ENCODE measurements at regions not wholly inside any gene's neighbourhood (a gene's known extent, or its start where the extent isn't known, plus 50 kb on each side); places are given as distances from the start of the nearest gene placed in this dataset.

GRCh38 chr15:27645672-27646071, 453.4 kb downstream of the OCA2 start:
- Histone ChIP-seq H3K4me3 (ENCODE audit: low read depth, low read length) (no peak overlapping the region), H3K9me3 (ENCODE audit: control insufficient read depth, insufficient read depth, low read length) (no peaks in the 10 kb centered on the region), H3K27ac (ENCODE audit: low read depth, low read length) (no peak overlapping the region), H3K27me3 (ENCODE audit: control insufficient read depth, insufficient read depth, low read length) (no peaks in the 10 kb centered on the region)
- ChIA-PET POLR2A (no interaction called here), CTCF (no interaction called here)
- DNase-seq (ENCODE audit: low read depth, low spot score): no peak
- TF ChIP-seq, protein P1, sequence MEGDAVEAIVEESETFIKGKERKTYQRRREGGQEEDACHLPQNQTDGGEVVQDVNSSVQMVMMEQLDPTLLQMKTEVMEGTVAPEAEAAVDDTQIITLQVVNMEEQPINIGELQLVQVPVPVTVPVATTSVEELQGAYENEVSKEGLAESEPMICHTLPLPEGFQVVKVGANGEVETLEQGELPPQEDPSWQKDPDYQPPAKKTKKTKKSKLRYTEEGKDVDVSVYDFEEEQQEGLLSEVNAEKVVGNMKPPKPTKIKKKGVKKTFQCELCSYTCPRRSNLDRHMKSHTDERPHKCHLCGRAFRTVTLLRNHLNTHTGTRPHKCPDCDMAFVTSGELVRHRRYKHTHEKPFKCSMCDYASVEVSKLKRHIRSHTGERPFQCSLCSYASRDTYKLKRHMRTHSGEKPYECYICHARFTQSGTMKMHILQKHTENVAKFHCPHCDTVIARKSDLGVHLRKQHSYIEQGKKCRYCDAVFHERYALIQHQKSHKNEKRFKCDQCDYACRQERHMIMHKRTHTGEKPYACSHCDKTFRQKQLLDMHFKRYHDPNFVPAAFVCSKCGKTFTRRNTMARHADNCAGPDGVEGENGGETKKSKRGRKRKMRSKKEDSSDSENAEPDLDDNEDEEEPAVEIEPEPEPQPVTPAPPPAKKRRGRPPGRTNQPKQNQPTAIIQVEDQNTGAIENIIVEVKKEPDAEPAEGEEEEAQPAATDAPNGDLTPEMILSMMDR (IDR thresholded peaks at IDR 0.05; ENCODE audit: low read depth, low read length): no peak

- H3K27ac ChIP-seq (ENCODE audit: low read depth, low read length): no peak overlapping the region
- DNase-seq (ENCODE audit: low read depth, low spot score): no peak
- TF ChIP-seq, protein P1 (IDR thresholded peaks at IDR 0.05; ENCODE audit: low read depth, low read length): no peak
- H3K27me3 ChIP-seq (ENCODE audit: control insufficient read depth, insufficient read depth, low read length): no peaks in the 10 kb centered on the region
- ChIA-PET POLR2A (no interaction called here), CTCF (no interaction called here)
- no peak overlapping the region for H3K4me3 ChIP-seq (ENCODE audit: low read depth, low read length)
- peaks cover 15% of the 10 kb centered on the region for H3K9me3 ChIP-seq (ENCODE audit: control insufficient read depth, insufficient read depth, low read length)
Observed at GRCh38 chr15:27642981-27643380, 456.1 kb downstream of the OCA2 start.

DNA sequence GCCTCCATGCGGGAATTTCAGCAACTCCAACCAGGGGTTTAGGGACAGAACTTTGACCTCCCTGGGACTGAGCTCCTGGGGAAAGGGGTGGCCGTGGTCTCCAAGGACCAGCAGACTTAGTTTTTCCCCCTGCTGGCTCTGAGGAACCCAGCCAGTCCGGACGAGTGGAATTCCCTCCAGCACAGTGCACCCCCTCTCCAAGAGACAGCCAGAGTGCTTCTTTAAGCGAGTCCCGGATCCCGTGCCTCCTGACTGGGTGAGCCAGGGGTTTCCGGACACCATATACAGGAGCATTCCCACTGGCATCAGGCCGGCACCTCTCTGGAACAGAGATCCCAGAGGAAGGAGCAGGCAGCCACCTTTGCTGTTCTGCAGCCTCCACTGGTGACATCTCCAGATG, 459.5 kb downstream of the OCA2 start:
- TF ChIP-seq, protein P1 (IDR thresholded peaks at IDR 0.05; ENCODE audit: low read depth, low read length): no peak
- POLR2A ChIA-PET: no interaction called here
- CTCF ChIA-PET: no interaction called here

GRCh38 chr15:27638958-27639357, 460.2 kb downstream of the OCA2 start:
- H3K9me3 ChIP-seq (ENCODE audit: control insufficient read depth, insufficient read depth, low read length): peaks cover 17% of the 10 kb centered on the region
- DNase-seq (ENCODE audit: low read depth, low spot score): no peak
- TF ChIP-seq, protein P1 (IDR thresholded peaks at IDR 0.05; ENCODE audit: low read depth, low read length): no peak
- no peak overlapping the region for H3K4me3 ChIP-seq (ENCODE audit: low read depth, low read length)
- CTCF ChIA-PET: no interaction called here
- no peak overlapping the region for H3K27ac ChIP-seq (ENCODE audit: low read depth, low read length)
- H3K27me3 ChIP-seq (ENCODE audit: control insufficient read depth, insufficient read depth, low read length): no peaks in the 10 kb centered on the region
- POLR2A ChIA-PET: no interaction called here

More for the DNA sequence above, 459.5 kb downstream of the OCA2 start:
- Histone ChIP-seq H3K4me3 (ENCODE audit: low read depth, low read length) (no peak overlapping the region), H3K9me3 (ENCODE audit: control insufficient read depth, insufficient read depth, low read length) (peaks cover 17% of the 10 kb centered on the region), H3K27ac (ENCODE audit: low read depth, low read length) (no peak overlapping the region), H3K27me3 (ENCODE audit: control insufficient read depth, insufficient read depth, low read length) (no peaks in the 10 kb centered on the region)
- DNase-seq (ENCODE audit: low read depth, low spot score): no peak

DNA sequence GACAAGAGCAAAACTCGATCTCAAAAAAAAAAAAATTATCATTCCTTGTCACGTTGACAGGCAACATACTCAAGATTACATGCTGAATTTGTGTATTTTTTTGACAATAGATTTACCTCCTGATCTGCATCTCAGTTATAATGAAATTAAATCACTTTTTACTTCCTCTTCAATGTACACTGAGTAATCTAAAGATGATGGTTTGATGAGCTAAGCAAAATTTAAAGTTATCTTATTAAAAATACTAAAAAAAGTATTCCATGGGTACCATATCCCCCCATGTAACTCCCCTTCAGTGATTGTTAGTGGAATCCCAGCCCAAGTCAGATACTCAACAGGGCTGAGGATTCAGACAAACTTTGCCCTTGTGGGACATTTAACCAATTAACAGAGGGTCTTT, 463.2 kb downstream of the OCA2 start:
- Histone ChIP-seq H3K27ac (ENCODE audit: low read depth, low read length) (no peak overlapping the region), H3K9me3 (ENCODE audit: control insufficient read depth, insufficient read depth, low read length) (peaks cover 20% of the 10 kb centered on the region), H3K27me3 (ENCODE audit: control insufficient read depth, insufficient read depth, low read length) (no peaks in the 10 kb centered on the region), H3K4me3 (ENCODE audit: low read depth, low read length) (no peak overlapping the region)
- DNase-seq (ENCODE audit: low read depth, low spot score): no peak
- TF ChIP-seq, protein P1 (IDR thresholded peaks at IDR 0.05; ENCODE audit: low read depth, low read length): no peak
- ChIA-PET POLR2A (no interaction called here), CTCF (no interaction called here)
